ENCODE measurements at regions not wholly inside any gene's neighbourhood (a gene's known extent, or its start where the extent isn't known, plus 50 kb on each side); places are given as distances from the start of the nearest gene placed in this dataset.

- no peaks in the 10 kb centered on the region for H3K4me1 Mint-ChIP-seq (ENCODE audit: unreplicated experiment)
- H3K9me3 Mint-ChIP-seq (ENCODE audit: unreplicated experiment): peaks cover 74% of the 10 kb centered on the region
- TF ChIP-seq CTCF (IDR thresholded peaks at IDR 0.05): no peak
- no peaks in the 10 kb centered on the region for H3K27me3 Mint-ChIP-seq (ENCODE audit: unreplicated experiment)
- H3K27ac Mint-ChIP-seq (ENCODE audit: unreplicated experiment): no peak overlapping the region
- no peak for DNase-seq (ENCODE audit: extremely low spot score, unreplicated experiment)
- H3K36me3 Mint-ChIP-seq (ENCODE audit: unreplicated experiment): no peaks in the 10 kb centered on the region
- no peak overlapping the region for H3K4me3 Mint-ChIP-seq (ENCODE audit: unreplicated experiment)
Observed at GRCh38 chr12:126843915-126844669, 1422.9 kb upstream of the TMEM132C start.

DNA sequence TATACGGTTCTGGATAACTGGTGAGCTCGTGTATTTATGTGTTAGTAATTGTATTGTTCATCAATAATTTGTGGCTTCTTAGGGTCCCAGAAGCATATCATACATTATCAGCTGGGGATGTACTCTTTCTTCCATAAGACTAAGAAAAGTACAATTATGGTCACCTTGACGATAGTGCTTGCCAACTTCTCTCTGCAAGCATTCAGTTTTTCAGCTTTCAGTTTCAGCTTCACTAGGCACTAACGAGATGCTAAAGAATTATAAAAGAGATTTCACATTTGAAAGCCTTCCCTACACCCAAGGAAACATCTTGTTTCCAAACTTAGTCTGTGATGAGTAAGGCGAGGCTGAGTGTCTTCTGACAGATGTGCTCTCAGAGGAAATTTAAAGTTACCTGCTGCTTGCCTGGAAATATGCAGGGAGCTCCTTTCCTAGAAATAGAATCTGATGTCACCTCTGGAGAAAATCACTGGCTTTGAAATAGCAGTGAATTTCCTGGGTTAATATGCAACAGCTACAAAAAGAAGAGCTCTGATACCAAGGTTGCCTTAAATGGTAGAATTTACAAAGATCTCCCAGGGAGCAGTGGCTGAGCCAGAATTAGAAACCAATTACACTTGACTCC is 1419.9 kb upstream of the TMEM132C start:
- Mint-ChIP-seq H3K36me3 (ENCODE audit: unreplicated experiment) (no peaks in the 10 kb centered on the region), H3K9me3 (ENCODE audit: unreplicated experiment) (peaks cover 67% of the 10 kb centered on the region), H3K4me1 (ENCODE audit: unreplicated experiment) (no peaks in the 10 kb centered on the region), H3K4me3 (ENCODE audit: unreplicated experiment) (no peak overlapping the region), H3K27ac (ENCODE audit: unreplicated experiment) (no peak overlapping the region), H3K27me3 (ENCODE audit: unreplicated experiment) (no peaks in the 10 kb centered on the region)
- DNase-seq (ENCODE audit: extremely low spot score, unreplicated experiment): no peak
- TF ChIP-seq CTCF (IDR thresholded peaks at IDR 0.05): no peak

DNA sequence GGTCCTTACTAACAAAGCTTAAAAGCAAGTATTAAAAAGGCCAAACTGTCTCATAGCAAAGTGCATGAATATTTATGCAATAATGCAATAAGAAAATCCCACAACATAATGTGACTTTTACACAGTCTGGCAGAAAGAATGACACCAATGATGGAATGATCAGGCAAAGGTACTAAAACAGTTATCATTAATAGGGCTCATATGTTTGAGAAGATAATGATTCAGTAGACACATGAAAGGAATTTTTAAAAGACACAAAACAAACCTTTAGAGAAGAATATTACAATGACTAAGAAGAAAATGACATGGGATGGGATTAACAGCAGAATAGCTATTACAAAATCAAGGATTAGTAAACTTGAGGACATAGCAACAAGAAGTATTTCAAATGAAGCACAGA is 1411.2 kb upstream of the TMEM132C start:
- TF ChIP-seq CTCF (IDR thresholded peaks at IDR 0.05): no peak
- Mint-ChIP-seq H3K9me3 (ENCODE audit: unreplicated experiment) (peaks cover 42% of the 10 kb centered on the region), H3K4me1 (ENCODE audit: unreplicated experiment) (no peaks in the 10 kb centered on the region), H3K27ac (ENCODE audit: unreplicated experiment) (no peak overlapping the region), H3K4me3 (ENCODE audit: unreplicated experiment) (no peak overlapping the region), H3K36me3 (ENCODE audit: unreplicated experiment) (no peaks in the 10 kb centered on the region), H3K27me3 (ENCODE audit: unreplicated experiment) (no peaks in the 10 kb centered on the region)
- no peak for DNase-seq (ENCODE audit: extremely low spot score, unreplicated experiment)

- Mint-ChIP-seq H3K27ac (ENCODE audit: unreplicated experiment) (no peak overlapping the region), H3K4me1 (ENCODE audit: unreplicated experiment) (no peaks in the 10 kb centered on the region), H3K36me3 (ENCODE audit: unreplicated experiment) (no peaks in the 10 kb centered on the region), H3K9me3 (ENCODE audit: unreplicated experiment) (peaks cover 30% of the 10 kb centered on the region), H3K27me3 (ENCODE audit: unreplicated experiment) (no peaks in the 10 kb centered on the region), H3K4me3 (ENCODE audit: unreplicated experiment) (no peak overlapping the region)
- TF ChIP-seq CTCF (IDR thresholded peaks at IDR 0.05): no peak
- DNase-seq (ENCODE audit: extremely low spot score, unreplicated experiment): no peak
Observed at GRCh38 chr12:126856958-126857357, 1410.0 kb upstream of the TMEM132C start.

DNA sequence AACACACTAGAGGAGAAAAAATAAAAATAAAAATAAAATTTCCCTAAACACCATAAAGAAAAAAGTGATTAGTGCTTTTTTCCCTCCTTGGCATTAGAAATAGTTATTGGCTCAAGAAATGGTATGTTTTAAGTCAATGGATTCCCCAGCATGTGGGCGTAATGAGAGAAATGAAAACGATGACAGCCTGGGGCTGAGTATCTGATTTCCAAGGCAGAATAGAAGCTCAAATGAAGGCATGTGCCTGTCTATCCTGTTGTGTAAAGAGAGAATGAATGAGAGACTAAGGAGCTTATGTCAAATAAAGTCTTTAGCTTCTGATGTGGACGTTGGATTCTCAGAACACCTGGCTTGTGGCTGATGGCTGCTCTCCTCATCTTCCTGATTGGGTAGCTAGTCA is 1408.4 kb upstream of the TMEM132C start:
- DNase-seq (ENCODE audit: extremely low spot score, unreplicated experiment): no peak
- TF ChIP-seq CTCF (IDR thresholded peaks at IDR 0.05): no peak
- Mint-ChIP-seq H3K27ac (ENCODE audit: unreplicated experiment) (no peak overlapping the region), H3K27me3 (ENCODE audit: unreplicated experiment) (no peaks in the 10 kb centered on the region), H3K36me3 (ENCODE audit: unreplicated experiment) (no peaks in the 10 kb centered on the region), H3K9me3 (ENCODE audit: unreplicated experiment) (peaks cover 24% of the 10 kb centered on the region), H3K4me1 (ENCODE audit: unreplicated experiment) (no peaks in the 10 kb centered on the region), H3K4me3 (ENCODE audit: unreplicated experiment) (no peak overlapping the region)

Measured in osteocyte (in vitro differentiated cells).